Panc1 (cell line): ENCODE measurements at regions not wholly inside any gene's neighbourhood (a gene's known extent, or its start where the extent isn't known, plus 50 kb on each side); places are given as distances from the start of the nearest gene placed in this dataset.

Source experiments
- ATAC-seq: fragments of 200-7000 bp; cut with Tn5 transposase; 2 replicates; pipeline ENCODE4 v1.9.1; 2020; ENCODE audit warnings: mild to moderate bottlenecking, moderate library complexity
- BruUV-seq: library from RNA; stranded (reverse); fragments of 400-500 nt; replicated peaks from 2 replicates; lab custom pipeline; 2021; lab: Mats Ljungman, UMichigan
- CTCF ChIA-PET: fragments of 300-600 bp; sonication (Branson Sonifier 250); formaldehyde crosslinking; loops from one replicate; lab custom pipeline; 2022; ENCODE audit warnings: antibody characterized with exemption; lab: Charles Lee
- POLR2A ChIA-PET: fragments of 300-600 bp; sonication (Branson Sonifier 250); formaldehyde crosslinking; loops from one replicate; lab custom pipeline; 2022; ENCODE audit warnings: antibody characterized with exemption; lab: Charles Lee
- DNase-seq: peaks from one replicate; pipeline ENCODE4 v3.0.0-alpha.2; 2010; ENCODE audit warnings: low read depth, low spot score
- H3K27ac ChIP-seq: 2 replicates; pipeline ENCODE4 v1.5.1; 2011; ENCODE audit warnings: mild to moderate bottlenecking, low read length, inconsistent platforms
- H3K27me3 ChIP-seq: fragments of 200-500 bp; sonication (Bioruptor generic); 2 replicates; pipeline ENCODE4 v1.6.0; 2014; ENCODE audit warnings: low read length, inconsistent platforms; ENCODE audit not compliant: control insufficient read depth, insufficient read depth
- H3K36me3 ChIP-seq: fragments of 200-500 bp; sonication (Bioruptor generic); 2 replicates; pipeline ENCODE4 v1.5.1; 2014; ENCODE audit warnings: inconsistent platforms, mild to moderate bottlenecking, low read length, moderate library complexity; ENCODE audit not compliant: control insufficient read depth, insufficient read depth
- H3K4me1 ChIP-seq: 2 replicates; pipeline ENCODE4 v1.5.1; 2011; ENCODE audit warnings: inconsistent platforms, mild to moderate bottlenecking, low read length, moderate library complexity; ENCODE audit not compliant: control insufficient read depth, insufficient read depth
- H3K4me3 ChIP-seq, 2 experiments: 2 replicates each; pipeline ENCODE4 v1.5.1; 2011 to 2012; ENCODE audit warnings: low read depth in 2 of 2, low read length in 2 of 2, mild to moderate bottlenecking in 2 of 2, inconsistent platforms in 1 of 2, moderate library complexity in 1 of 2
- H3K9me3 ChIP-seq: fragments of 200-500 bp; sonication (Bioruptor generic); 2 replicates; pipeline ENCODE4 v1.5.1; 2014; ENCODE audit warnings: low read depth, mild to moderate bottlenecking, inconsistent platforms, low read length, moderate library complexity; ENCODE audit not compliant: control insufficient read depth, insufficient read depth
- POLR2AphosphoS5 ChIP-seq: IDR thresholded peaks from 2 replicates; pipeline ENCODE4 v1.6.1; 2012; ENCODE audit warnings: mild to moderate bottlenecking, low read depth, low read length, moderate library complexity
- SIN3A ChIP-seq: IDR thresholded peaks from 2 replicates; pipeline ENCODE4 v1.6.1; 2012; ENCODE audit warnings: low read depth, mild to moderate bottlenecking, low read length, moderate library complexity, borderline replicate concordance; ENCODE audit not compliant: insufficient read depth
- TCF7L2 ChIP-seq: IDR thresholded peaks from 2 replicates; pipeline ENCODE4 v1.6.1; 2011; ENCODE audit warnings: mild to moderate bottlenecking, low read depth, low read length, inconsistent platforms
- in situ Hi-C: cut with HindIII; loops from 2 replicates; pipeline ENCODE4 v1.10.0; 2016; ENCODE audit warnings: low sequenced_read_pairs, low pct_unique_long_range_greater_than_20kb
- intact Hi-C: fragments of 100-400 bp; cut with micrococcal nuclease; formaldehyde crosslinking; loops from one replicate; pipeline ENCODE4 v1.10.0; 2022; ENCODE audit not compliant: unreplicated experiment
- TF ChIP-seq, protein P1 (sequence below): fragments of 450-650 bp; IDR thresholded peaks from 2 replicates; pipeline ENCODE4 v1.5.1; 2017; ENCODE audit warnings: mild to moderate bottlenecking
- TF ChIP-seq, protein P2 (sequence below), 2 experiments: IDR thresholded peaks; 2 replicates each; pipeline ENCODE4 v1.6.1; 2011 to 2012; ENCODE audit warnings: low read depth in 2 of 2, control low read depth in 1 of 2, low read length in 1 of 2, mild to moderate bottlenecking in 1 of 2, moderate library complexity in 1 of 2; ENCODE audit not compliant: insufficient read depth in 1 of 2

DNA sequence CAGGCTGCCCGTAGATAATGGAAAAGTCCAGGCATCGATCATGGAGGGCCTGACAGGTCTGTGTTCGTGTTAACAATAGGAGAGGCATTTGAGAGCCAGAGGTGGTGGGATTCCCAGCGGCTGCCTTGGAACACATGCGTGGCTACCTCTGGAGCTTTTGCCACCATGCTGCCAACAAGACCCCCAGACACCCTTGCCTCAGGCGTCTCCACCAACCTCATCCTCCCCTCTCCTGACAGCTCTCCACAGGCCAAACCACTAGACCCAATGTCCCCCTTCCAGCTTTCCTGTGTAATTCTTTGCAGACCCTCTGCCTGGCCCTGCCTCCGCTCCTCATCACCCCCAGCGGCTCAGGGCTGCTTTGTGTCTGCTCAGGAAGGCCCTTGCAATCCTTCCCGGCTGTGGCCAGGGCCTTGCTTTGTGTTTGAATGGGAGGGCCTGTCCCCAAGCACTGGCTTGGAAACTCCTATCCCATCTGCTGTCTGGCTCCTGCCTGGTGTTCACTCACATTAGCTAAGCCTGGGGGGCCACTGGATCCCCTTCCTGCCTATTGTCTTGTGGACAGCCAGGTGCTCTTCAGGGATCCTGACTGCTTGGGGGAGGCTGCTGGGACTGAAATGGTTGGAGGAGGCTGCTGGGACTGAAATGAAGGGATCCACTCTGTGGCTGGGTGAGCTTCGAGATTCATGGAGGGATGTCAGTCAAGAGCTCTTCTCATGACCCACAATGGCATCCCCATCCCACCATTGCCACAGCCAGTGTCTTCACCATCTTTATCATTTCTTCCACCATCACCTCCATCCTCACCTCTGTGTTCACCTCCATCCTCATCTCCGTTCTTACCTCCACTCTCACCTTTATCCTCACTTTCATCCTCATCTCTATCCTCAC is 60.8 kb upstream of the ELN start:
- in situ Hi-C loops (no loop called here), intact Hi-C loops (no loop called here)
- Histone ChIP-seq H3K9me3 (peaks cover 7% of the 10 kb centered on the region; the same call in 1 of the 2 replicates), H3K4me1 (no peaks in the 10 kb centered on the region), H3K4me3 (no peak overlapping the region), H3K27me3 (no peaks in the 10 kb centered on the region), H3K36me3 (no peaks in the 10 kb centered on the region), H3K27ac (no peak overlapping the region)
- POLR2A ChIA-PET = no interaction called here
- CTCF ChIA-PET = interaction anchor here (0.6 kb wide), 1 partner anchor 12 kb away, joined by 3 read pairs; no protein-coding TSS in a partner anchor
- DNase-seq (no peak), ATAC-seq (no peak)
- no TSS peak for BruUV-seq
- TF ChIP-seq TCF7L2 (no peak), SIN3A (no peak), POLR2AphosphoS5 (no peak)
- TF ChIP-seq, protein P1, sequence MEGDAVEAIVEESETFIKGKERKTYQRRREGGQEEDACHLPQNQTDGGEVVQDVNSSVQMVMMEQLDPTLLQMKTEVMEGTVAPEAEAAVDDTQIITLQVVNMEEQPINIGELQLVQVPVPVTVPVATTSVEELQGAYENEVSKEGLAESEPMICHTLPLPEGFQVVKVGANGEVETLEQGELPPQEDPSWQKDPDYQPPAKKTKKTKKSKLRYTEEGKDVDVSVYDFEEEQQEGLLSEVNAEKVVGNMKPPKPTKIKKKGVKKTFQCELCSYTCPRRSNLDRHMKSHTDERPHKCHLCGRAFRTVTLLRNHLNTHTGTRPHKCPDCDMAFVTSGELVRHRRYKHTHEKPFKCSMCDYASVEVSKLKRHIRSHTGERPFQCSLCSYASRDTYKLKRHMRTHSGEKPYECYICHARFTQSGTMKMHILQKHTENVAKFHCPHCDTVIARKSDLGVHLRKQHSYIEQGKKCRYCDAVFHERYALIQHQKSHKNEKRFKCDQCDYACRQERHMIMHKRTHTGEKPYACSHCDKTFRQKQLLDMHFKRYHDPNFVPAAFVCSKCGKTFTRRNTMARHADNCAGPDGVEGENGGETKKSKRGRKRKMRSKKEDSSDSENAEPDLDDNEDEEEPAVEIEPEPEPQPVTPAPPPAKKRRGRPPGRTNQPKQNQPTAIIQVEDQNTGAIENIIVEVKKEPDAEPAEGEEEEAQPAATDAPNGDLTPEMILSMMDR = no peak
- TF ChIP-seq, protein P2, sequence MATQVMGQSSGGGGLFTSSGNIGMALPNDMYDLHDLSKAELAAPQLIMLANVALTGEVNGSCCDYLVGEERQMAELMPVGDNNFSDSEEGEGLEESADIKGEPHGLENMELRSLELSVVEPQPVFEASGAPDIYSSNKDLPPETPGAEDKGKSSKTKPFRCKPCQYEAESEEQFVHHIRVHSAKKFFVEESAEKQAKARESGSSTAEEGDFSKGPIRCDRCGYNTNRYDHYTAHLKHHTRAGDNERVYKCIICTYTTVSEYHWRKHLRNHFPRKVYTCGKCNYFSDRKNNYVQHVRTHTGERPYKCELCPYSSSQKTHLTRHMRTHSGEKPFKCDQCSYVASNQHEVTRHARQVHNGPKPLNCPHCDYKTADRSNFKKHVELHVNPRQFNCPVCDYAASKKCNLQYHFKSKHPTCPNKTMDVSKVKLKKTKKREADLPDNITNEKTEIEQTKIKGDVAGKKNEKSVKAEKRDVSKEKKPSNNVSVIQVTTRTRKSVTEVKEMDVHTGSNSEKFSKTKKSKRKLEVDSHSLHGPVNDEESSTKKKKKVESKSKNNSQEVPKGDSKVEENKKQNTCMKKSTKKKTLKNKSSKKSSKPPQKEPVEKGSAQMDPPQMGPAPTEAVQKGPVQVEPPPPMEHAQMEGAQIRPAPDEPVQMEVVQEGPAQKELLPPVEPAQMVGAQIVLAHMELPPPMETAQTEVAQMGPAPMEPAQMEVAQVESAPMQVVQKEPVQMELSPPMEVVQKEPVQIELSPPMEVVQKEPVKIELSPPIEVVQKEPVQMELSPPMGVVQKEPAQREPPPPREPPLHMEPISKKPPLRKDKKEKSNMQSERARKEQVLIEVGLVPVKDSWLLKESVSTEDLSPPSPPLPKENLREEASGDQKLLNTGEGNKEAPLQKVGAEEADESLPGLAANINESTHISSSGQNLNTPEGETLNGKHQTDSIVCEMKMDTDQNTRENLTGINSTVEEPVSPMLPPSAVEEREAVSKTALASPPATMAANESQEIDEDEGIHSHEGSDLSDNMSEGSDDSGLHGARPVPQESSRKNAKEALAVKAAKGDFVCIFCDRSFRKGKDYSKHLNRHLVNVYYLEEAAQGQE (IDR thresholded peaks at IDR 0.05; ENCODE audit: insufficient read depth in 1 of 2, low read depth in 2 of 2, low read length in 1 of 2) = no peak

DNA sequence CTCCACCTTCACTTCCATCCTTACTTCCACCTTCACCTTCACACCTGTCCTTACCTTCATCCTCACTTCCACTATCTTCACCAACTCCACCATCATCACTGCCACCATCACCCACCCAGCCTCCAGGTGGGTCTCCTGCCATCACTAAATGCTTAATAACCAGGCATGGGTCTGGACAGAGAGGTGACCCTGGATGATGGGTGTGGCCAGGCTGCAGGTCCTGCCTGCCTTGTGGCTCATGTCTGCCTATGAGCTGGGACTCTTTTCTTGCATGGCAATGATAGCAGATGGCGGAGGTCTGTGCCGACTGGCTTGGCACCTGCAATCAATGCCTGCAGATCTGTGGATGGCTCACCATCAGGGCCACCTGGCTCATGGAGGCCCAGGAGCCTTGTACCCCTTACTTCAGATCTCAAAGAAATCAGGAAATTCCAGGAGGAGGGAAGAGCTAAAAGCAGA is 60.1 kb upstream of the ELN start:
- CTCF ChIA-PET = interaction anchor here (0.6 kb wide), 3 partner anchors 11 to 76 kb away, joined by 3 to 4 read pairs (median 3); partner anchors contain the start of gene ELN

More for the DNA sequence above, 60.1 kb upstream of the ELN start:
- H3K4me3 ChIP-seq = no peak overlapping the region
- DNase-seq (no peak), ATAC-seq (no peak)
- no peaks in the 10 kb centered on the region for H3K36me3 ChIP-seq
- H3K27me3 ChIP-seq = no peaks in the 10 kb centered on the region
- no peak overlapping the region for H3K27ac ChIP-seq
- TF ChIP-seq POLR2AphosphoS5 (no peak), TCF7L2 (no peak)
- in situ Hi-C loops (no loop called here), intact Hi-C loops (no loop called here)
- BruUV-seq = no TSS peak
- POLR2A ChIA-PET = interaction anchor here (0.7 kb wide), 1 partner anchor 55 kb away, joined by 7 read pairs; no protein-coding TSS in a partner anchor
- peaks cover 7% of the 10 kb centered on the region; the same call in 1 of the 2 replicates for H3K9me3 ChIP-seq
- H3K4me1 ChIP-seq = no peaks in the 10 kb centered on the region
